GM21825 (cell line): ENCODE measurements at regions not wholly inside any gene's neighbourhood (a gene's known extent, or its start where the extent isn't known, plus 50 kb on each side); places are given as distances from the start of the nearest gene placed in this dataset.
"Not testable (repeated sequence)": the region's sequence is repeated elsewhere in the genome, so short reads cannot be mapped to it uniquely, and the experiment has no call there.

Source experiments
- ATAC-seq: cut with Tn5 transposase; IDR thresholded peaks from one replicate; pipeline ENCODE4 v1.9.1; 2021; ENCODE audit warnings: mild to moderate bottlenecking, moderate library complexity; ENCODE audit not compliant: unreplicated experiment

DNA sequence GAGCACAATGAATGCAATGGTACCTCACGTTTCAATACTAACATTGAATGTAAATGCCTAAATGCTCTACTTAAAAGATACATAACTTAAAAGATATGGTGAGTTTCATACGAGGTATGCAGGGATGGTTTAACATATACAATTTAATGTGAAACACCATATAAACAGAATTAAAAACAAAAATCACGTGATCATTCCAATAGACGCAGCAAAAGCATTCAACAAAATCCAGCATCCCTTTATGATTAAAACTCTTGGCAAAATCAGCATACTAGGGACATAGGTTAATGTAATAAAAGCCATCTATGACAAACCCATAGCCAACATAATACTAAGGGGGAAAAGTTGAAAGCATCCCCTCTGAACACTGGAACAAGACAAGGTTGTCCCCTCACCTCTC lies 845.7 kb downstream of the SLC16A7 start:
- ATAC-seq, result no peak

DNA sequence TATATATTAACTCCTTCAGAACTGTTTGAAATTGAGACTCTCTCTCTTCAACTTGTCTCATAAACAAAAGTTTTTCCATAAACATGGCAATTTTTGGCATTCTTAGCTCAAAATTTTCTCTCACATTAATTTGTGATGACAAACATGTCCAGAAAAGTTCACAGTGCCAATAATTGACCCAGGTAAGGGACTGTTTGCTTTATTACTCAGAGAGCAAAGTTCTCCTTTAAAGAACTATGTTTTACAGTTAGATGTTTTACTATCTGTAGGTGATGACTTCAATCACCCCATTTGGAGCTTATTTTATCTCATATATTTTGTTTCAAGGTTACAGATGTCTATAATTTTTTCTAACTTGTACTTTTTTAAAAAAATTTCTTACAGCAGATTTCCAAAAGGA lies 855.6 kb downstream of the SLC16A7 start:
- no peak for ATAC-seq

DNA sequence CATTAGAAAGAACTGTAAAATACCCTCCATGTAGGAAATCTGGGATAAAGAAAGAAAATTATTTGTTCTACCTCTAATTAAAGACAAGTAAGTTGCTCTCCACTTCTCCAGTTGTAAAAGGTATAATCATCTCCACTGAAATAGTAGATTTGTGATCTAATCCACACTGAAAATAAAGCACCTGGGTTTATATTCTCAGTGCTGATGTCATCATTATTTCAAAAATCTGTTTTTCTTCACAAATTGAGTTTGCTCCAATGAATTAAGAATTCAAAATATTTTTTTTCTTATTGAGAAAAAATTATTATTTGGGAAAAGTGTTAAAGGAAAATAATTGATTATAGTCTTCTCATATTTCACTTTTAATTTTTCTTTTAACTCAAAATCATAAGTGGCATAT lies 869.2 kb downstream of the SLC16A7 start:
- no peak for ATAC-seq

DNA sequence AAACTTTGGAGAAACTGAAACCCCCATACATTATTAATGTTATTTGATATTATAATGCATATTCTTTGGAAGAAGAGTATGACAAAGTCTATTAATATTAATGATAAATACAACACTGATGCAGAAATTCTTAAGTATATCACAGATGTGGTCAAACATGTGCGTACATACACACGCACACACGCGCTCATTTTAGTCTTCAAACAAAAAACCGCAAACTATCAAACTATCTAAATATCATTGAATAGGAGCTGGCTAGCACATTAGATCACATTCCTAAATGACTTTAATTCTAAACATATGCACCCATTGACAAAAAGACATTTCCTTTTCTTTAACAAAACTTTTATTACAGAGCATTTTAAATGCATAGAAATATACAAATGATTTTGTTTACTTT lies 872.7 kb downstream of the SLC16A7 start:
- no peak for ATAC-seq

DNA sequence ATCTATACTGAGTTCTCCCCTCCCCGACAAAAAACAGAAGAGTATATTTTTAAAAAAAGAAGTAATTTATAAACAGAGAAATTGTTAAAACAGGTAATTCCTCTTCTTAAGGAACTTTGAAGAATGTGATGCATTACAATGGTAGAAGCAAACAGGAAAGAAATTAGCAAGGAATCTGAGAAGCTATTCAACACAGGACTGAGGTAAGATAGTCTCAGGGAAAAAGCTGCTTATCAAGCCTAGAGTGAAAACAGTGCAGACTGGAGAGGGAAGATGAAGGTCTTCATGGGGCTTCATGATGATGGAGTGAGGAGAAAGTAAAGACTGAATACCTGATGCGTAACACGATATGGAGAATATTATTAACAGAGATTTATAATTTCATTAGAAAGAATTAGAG lies 880.0 kb downstream of the SLC16A7 start:
- ATAC-seq, result no peak

DNA sequence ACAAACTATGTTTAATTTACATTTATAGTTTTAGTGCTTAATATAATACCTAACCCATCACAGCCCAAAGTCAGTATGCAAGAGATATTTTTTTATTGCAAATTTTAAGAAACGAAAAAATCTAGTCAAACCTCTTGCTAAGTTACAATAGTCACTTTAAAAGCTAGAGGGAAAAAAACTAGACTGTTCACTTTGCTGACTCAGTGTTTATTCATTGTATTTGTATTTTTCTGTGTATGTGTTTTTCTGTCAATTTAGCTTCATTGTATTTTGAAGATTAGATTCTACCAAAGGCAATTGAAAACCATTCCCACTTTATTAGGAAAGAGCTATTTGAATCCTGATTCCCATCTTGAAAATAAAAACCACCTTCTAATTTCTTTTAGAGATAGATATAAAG lies 891.5 kb downstream of the SLC16A7 start:
- ATAC-seq, result no peak

DNA sequence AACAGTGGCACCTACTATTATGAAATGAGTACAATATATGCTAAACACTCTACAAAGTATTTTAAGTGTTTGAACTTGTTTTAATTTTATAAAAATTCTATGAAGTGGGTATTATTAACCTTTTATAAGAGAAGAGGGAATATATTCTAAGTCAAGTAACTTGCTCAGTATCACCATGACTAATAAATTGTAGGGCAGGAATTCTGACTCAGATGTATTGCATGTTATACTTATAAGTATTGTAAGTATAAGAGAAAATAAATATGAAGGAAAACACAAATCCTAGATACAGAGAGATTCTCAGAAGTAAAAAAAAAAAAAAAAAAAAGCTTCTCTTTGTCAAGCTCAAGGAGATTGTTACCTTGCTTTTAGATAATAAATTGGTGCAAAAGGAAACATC lies 893.2 kb downstream of the SLC16A7 start:
- no peak for ATAC-seq

DNA sequence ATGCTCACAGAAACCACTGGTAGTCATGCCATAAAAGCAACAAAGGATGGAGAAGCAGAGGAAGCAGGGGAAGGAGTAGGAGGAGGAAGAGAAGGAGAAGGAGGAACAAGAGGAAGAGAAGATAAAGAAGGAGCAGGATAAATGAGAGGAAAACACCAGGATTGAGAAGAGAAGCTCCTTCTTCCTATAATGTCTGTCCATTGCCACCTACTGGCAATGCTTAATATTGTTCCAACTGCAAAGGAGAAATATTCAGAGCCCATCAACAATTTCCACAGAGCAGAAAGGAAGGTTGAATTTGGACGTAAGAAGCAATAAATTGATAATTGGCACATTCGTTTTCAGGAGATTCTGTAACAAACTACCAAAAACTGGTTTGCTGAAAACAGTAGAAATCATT lies 898.4 kb downstream of the SLC16A7 start:
- ATAC-seq, result no peak

DNA sequence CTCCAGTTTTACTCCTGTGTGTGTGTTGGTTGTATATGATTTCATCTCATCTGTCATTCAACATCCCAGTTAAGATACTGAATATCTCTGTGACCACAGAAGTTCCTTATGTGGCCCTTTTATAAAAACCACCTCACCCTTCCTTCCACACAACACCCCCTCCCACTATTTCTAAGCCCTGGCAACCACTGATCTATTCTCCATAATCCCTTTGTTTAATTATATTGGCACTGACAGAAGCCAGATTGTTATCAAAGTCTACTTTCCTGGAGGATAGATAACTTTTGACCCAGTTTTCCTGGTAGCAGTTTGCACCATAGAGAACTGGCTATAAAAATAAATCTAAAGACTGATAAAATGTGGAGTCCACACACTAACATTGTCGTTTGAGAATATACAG lies 902.8 kb downstream of the SLC16A7 start:
- ATAC-seq, result no peak

DNA sequence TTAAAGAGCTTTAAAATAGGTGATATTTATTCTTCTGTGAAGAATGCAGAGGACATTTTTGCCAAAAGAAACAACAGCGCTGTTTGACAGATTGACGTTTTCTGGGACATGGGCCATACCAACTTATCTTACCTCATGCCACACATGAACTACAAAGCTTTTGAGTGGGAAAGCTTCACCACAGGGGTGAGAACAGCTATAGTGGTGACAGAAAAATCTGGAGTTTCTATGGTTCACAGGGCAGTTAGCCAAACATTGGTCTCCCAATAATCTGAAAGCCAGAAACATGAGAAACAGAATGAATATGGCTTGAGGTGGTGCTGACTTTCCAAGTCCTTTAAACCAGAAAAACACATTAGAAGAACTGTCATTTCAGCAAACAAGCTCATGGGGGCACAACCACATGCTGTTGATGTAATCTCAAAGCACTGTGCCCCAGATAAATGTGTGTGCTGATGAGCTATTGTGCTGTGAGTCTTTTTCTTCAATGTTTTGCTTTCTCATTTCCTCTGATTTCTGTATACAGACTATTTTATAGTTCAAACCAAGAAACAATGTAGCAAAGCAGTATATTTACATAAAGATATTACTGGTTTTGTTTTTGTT lies 905.4 kb downstream of the SLC16A7 start:
- ATAC-seq, result no peak

DNA sequence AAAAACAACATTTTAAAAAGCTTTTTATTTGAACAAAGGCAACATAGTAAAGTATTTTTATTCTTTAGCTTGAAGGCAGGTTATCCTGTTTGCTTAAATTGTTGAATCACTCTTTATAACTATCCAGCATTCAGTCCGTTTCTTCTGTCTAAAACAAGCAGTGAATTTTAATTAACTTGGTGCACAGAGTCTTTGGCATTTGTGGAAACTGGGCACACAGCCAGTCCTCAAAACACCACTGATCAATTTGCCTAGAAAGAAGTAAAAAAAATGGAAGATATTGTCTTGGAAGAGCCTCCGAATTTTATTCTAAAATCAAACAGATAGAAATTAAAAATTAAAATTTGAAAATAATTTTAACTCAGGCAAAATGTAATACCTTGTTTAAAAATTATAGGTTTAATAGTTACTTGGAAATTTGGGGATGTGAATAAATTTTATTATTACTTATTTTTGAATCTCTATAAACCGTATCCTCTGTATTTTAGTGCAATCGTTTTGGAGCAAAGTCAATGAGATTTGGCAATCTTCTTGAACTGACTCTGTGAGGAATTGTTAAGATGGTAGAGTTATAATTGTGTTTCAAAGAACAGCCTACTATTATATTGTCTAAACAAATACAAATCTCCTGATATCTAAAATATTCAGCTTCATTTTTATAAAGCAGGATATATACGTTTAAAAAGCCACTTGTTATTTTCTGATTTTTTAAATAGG lies 927.0 kb downstream of the SLC16A7 start:
- no peak for ATAC-seq

DNA sequence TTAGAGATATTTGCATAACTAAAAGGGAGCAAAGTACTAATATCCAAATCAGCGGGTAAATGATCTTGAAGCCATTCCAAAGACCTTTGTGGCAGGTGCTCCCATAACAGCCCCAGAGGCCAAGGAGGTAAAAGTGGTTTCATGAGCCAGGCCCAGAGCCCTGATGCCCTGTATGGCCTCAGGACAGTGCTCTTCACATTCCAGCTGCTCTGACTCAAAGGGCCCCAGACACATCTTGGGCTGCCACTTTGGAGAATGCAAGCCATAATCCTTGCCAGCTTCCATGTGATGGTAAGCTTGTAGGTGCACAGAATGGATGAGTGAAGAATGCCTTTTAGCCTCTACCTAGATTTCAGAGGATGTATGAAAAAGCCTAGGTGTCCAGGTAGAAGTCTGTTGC lies 933.4 kb downstream of the SLC16A7 start:
- no peak for ATAC-seq

DNA sequence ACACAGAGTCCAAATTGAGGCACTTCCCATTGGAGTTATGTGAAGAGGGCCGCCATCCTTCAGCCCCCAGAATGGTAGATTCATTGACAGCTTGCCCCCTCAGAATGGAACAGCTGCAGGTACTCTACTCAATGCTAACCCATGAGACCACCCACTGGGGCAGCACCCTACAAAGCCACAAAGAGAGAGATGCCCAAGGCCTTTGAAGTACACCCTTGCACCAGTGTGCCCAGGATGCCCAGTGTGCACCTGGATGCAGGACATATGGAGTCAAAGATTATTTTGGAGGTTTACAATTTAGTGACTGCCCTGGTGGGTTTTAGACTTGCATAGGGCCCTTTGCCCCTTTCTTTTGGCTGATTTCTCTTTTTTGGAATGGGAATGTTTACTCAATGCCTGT lies 933.9 kb downstream of the SLC16A7 start:
- ATAC-seq, result no peak

DNA sequence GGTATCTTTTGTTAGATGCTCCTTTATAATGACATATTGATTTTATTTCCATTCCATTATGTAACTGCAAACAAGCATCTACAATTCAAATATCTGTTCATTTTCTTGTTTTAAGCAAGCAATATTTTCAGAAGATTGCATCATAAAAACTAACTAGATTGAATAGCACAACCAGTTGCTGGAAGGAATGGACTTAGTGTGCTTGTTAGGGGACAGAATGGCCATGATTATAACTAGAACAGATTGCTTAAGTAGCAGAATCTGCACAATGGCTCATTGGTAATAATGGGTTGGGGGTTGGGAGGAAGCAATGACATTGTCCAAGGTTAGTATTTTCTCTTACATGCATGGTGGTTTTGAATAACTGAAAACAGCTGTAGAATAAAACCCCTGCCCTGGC lies 939.5 kb downstream of the SLC16A7 start:
- no peak for ATAC-seq

DNA sequence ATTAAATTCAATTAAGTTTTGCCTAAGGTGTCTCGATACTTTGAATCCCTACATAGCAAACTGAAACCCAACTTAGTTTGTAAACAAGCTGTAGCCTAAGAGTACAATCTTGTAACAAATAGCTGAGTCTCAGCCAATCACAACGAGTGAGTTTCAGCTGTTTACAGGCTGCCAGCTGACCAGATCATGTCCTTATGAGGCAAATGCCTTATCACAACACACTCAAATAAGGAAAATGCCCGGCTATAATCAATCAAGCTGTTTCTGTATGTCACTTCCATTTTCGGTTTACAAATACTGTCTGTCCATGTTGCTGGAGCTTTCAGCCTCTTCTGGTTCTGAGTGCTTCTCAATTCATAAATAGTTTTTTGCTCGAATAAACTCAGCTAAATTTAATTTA lies 943.8 kb downstream of the SLC16A7 start:
- ATAC-seq, result no peak

DNA sequence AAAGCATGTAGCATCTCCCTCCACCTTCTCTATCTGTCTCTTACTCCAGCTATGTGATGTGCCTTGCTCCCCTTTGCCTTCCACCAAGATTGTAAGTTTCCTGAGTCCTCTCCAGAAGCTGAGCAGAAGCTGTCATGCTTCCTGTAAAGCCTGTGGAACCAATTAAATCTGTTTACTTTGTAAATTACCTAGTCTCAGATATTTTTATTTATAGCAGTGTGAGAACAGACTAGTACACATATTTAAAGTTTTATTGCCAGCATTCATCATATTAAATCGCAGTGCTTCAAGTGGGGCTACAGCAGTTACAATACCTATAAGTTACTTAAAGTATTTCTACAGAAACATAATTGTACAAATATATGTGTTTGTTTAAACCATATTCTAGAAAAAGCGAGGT lies 973.1 kb downstream of the SLC16A7 start:
- no peak for ATAC-seq

DNA sequence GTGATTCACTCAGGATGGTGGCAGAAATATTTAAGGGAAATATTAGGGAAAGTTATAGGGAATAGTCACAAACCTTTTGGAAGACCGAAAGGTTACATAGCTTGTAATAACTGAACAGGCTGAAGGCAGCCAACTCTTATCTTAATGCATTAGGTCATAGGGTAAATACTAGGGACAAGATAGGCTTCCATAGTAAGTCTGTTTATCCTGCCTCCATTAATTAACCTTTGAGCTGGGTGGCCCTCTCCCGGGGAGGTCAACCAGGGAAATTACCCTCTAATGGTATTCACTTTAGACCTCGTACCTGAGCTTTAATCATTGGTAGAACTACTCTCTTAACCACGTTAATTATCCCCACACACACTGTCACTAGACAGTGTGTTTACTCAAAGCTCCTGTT lies 981.8 kb downstream of the SLC16A7 start:
- no peak for ATAC-seq

DNA sequence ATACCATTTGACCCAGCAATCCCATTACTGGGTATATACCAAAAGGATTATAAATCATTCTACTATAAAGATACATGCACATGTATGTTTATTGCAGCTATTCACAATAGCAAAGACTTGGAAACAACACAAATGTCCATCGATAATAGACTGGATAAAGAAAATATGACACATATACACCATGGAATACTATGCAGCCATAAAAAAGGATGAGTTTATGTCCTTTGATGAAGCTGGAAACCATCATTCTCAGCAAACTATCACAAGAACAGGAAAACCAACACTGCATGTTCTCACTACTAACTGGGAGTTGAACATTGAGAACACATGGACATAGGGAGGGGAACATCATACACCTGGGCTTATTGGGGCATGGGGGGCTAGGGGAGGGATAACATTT lies 991.8 kb downstream of the SLC16A7 start:
- ATAC-seq, result not testable (repeated sequence)

DNA sequence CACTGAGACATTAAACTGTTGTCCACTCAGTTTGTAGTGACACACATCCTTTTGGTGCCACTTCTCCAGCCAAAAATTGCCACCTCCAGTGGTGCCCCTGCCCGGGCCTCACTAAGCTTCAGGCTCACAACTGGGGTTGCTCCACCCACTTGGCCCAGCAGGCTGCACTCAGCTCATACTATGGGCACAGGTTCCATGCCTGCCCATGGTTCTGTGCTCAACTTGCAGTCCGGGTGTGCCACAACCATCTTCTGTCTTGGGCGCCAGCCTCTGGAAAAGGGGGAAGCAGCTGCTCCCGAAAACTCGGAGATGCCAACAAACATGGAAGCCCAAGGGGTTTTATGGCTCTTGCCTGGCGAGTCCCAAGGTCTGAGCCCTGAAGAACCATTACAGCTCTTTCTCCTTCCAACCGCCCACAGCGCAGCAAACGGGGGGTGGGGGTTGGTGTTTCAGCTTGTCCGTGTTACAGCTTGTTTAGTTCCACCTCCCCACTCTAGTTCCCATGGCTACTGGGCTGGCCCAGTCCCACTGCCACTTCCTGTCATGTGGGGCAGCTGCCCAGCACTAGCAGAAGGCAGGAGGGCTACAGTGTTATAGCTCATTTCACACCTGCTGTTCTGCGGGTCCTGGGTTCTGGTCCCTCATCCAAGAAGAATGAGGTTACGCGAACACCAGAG lies 998.3 kb downstream of the SLC16A7 start:
- ATAC-seq, result no peak

DNA sequence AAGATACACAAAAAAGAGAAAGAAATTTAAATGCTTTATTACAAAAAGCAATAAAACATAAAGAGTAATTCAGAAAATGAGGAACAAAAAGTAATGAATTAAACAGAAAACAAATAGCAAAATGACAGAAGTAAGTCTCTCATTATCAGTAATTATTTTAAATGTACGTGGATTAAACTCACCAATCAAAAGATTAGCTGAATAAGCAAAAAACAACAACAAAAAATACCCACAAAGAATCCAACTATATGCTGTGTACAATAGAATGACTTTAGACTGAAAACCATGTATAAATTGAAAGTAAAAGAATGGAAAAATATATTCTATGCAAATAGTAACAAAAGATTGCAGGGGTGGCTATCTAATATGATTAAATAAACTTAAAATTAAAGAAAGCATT lies 1006.8 kb downstream of the SLC16A7 start:
- no peak for ATAC-seq

DNA sequence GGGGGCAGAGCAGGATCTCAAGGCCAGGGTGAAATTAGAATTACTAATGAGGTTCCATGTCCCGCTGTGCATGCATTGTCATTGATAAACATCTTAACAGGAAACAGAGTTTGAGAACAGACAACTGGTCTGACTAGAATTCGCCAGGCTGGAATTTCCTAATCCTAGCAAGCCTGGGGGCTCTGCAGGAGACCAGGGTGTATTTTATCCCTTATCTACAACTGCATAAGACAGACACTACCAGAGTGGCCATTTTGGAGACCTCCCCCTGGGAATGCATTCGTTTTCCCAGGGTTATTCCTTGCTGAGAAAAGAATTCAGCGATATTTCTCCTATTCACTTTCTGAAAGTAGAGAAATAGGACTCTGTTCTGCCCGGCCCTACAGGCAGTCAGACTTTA lies 1007.6 kb downstream of the SLC16A7 start:
- ATAC-seq, result not testable (repeated sequence)

DNA sequence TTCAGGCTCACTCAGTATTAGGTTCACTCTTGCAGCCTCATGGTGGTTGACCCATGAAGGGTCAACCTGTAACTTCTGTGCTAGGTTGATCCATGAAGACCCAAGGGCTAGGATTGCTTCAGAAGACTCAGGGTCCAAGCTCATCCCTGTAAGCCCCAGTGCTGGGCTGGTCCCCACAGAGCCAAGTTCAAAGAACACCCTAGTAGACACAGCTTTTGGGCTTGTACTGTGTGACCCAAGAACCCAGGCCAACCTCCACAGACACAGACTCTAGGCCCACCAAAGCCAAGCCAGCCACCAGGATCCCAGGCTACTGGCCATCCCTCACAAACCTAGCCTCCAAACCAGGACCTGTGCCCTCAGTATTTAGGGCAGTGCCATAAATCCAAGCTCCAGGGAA lies 1020.6 kb downstream of the SLC16A7 start:
- ATAC-seq, result no peak
